ENCODE measurements at regions not wholly inside any gene's neighbourhood (a gene's known extent, or its start where the extent isn't known, plus 50 kb on each side); places are given as distances from the start of the nearest gene placed in this dataset.
A peak's percentile ranks its signal among the peaks of the same experiment; 100 is the strongest.

GRCh38 chr2:23073671-23074070, 311.3 kb upstream of the KLHL29 start:
- DNase-seq = no peak
- Histone ChIP-seq H3K27me3 (ENCODE audit: control insufficient read depth, insufficient read depth, low read length) (no peaks in the 10 kb centered on the region), H3K36me3 (replicated peaks; ENCODE audit: control insufficient read depth, insufficient read depth, low read length) (no peaks in the 10 kb centered on the region), H3K4me3 (ENCODE audit: insufficient read depth, low read depth, low read length) (no peak overlapping the region)

DNA sequence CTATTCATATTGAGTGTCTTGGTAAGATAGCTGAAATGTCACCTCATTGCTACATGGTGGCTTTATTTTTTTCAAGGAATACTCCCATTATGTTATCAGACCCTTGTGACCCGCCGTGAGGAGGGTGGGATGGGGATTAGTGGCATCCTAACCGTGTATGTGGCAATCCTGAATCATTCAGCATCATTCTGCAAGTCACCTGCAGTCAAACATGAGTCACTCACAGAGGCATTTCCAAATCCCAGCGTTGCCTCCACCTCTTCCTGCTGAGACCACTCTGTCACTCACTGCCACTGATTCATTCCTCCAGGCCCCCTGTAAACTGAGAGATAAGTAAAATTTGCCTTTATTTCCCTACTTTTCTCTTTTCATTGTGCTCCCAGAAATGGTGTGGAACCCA, 307.4 kb upstream of the KLHL29 start:
- no peak for DNase-seq
- no peaks in the 10 kb centered on the region for H3K27me3 ChIP-seq (ENCODE audit: control insufficient read depth, insufficient read depth, low read length)
- no peak overlapping the region for H3K4me3 ChIP-seq (ENCODE audit: insufficient read depth, low read depth, low read length)
- H3K36me3 ChIP-seq (replicated peaks; ENCODE audit: control insufficient read depth, insufficient read depth, low read length) = no peaks in the 10 kb centered on the region

GRCh38 chr2:23078784-23079434, 306.1 kb upstream of the KLHL29 start:
- Histone ChIP-seq H3K27me3 (ENCODE audit: control insufficient read depth, insufficient read depth, low read length) (no peaks in the 10 kb centered on the region), H3K36me3 (replicated peaks; ENCODE audit: control insufficient read depth, insufficient read depth, low read length) (no peaks in the 10 kb centered on the region), H3K4me3 (ENCODE audit: insufficient read depth, low read depth, low read length) (no peak overlapping the region)
- DNase-seq = no peak

DNA sequence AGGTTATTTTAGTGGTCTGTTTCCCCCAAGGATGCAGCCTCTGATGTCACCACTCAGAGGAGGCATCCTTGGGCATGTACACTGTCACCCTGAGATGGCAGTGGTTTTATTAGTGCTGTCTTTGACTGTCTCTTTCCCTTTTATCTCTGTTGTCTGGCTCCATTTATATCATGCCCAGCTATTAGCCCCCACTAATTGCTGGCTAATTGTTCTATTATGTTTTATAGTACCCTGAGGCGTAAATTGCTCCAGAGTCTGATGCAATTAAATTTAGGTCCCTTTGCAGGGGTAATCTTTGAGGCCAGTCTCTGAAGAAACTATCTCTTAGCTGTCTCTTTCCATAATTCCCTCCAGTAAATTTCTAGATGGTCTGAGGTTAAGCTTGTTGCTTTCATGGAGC, 301.0 kb upstream of the KLHL29 start:
- H3K27me3 ChIP-seq (ENCODE audit: control insufficient read depth, insufficient read depth, low read length) = no peaks in the 10 kb centered on the region
- DNase-seq = no peak
- H3K36me3 ChIP-seq (replicated peaks; ENCODE audit: control insufficient read depth, insufficient read depth, low read length) = no peaks in the 10 kb centered on the region
- H3K4me3 ChIP-seq (ENCODE audit: insufficient read depth, low read depth, low read length) = no peak overlapping the region

GRCh38 chr2:23091019-23091418, 294.0 kb upstream of the KLHL29 start:
- DNase-seq = no peak
- no peaks in the 10 kb centered on the region for H3K36me3 ChIP-seq (replicated peaks; ENCODE audit: control insufficient read depth, insufficient read depth, low read length)
- no peaks in the 10 kb centered on the region for H3K27me3 ChIP-seq (ENCODE audit: control insufficient read depth, insufficient read depth, low read length)
- no peak overlapping the region for H3K4me3 ChIP-seq (ENCODE audit: insufficient read depth, low read depth, low read length)

DNA sequence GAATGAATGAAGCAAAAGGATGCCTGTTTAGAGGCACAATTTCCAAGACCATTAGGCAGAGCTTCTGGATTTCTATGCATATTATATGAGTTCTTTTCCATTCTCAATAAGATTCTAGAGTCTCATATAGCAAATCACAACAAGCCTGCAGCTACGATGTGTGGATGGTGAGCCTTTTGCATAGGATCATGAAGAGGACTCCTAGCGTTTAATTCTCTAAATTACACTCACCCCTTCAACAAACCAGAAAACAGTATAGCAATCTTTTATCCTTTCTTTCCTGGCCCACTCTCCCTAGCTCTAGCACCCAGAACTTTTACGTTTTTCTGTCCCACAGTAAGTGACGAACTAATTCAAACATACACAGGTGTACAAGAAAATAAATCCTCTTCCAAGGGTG, 293.1 kb upstream of the KLHL29 start:
- Histone ChIP-seq H3K27me3 (ENCODE audit: control insufficient read depth, insufficient read depth, low read length) (no peaks in the 10 kb centered on the region), H3K4me3 (ENCODE audit: insufficient read depth, low read depth, low read length) (no peak overlapping the region), H3K36me3 (replicated peaks; ENCODE audit: control insufficient read depth, insufficient read depth, low read length) (no peaks in the 10 kb centered on the region)
- DNase-seq = no peak

DNA sequence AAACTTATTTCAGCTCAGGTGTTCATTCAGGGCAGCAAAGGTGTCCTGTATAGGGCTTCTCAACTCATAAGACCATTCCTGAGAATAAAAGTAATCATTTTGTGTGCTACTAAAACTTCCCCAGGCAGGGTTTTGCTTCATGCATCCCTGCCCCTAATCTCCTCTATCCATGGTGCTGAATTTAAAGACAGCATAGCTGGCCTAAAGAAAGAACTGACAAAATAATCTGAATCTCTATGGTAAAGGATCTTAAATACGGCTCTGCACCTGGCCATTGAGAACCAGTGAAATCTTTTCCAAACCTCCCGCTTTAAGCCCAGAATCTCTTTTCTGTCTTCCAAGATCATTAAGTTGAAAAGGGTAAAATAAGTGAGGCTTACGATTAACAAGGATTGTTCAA, 292.1 kb upstream of the KLHL29 start:
- Histone ChIP-seq H3K27me3 (ENCODE audit: control insufficient read depth, insufficient read depth, low read length) (no peaks in the 10 kb centered on the region), H3K36me3 (replicated peaks; ENCODE audit: control insufficient read depth, insufficient read depth, low read length) (no peaks in the 10 kb centered on the region), H3K4me3 (ENCODE audit: insufficient read depth, low read depth, low read length) (no peak overlapping the region)
- peak; percentile 35 for DNase-seq

DNA sequence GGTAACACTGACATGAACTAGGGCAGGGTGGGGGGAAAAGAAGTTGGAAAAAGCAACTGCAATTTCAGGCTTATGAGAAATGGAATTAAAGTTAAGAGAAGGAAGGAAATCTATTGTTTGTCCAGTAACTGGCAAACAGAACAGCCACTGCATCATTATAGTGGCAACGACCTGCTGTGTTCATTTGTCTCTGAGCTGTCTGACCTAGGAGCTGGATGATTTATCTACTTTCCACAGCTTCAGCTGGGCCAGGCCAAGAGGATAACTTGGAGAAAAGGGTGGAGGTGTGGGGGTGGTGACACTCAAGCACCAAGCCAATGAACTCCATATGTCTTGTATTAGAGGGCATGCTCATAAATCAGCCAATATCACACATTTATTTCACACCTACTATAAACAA, 291.5 kb upstream of the KLHL29 start:
- no peak overlapping the region for H3K4me3 ChIP-seq (ENCODE audit: insufficient read depth, low read depth, low read length)
- no peaks in the 10 kb centered on the region for H3K36me3 ChIP-seq (replicated peaks; ENCODE audit: control insufficient read depth, insufficient read depth, low read length)
- no peaks in the 10 kb centered on the region for H3K27me3 ChIP-seq (ENCODE audit: control insufficient read depth, insufficient read depth, low read length)
- DNase-seq = no peak

DNA sequence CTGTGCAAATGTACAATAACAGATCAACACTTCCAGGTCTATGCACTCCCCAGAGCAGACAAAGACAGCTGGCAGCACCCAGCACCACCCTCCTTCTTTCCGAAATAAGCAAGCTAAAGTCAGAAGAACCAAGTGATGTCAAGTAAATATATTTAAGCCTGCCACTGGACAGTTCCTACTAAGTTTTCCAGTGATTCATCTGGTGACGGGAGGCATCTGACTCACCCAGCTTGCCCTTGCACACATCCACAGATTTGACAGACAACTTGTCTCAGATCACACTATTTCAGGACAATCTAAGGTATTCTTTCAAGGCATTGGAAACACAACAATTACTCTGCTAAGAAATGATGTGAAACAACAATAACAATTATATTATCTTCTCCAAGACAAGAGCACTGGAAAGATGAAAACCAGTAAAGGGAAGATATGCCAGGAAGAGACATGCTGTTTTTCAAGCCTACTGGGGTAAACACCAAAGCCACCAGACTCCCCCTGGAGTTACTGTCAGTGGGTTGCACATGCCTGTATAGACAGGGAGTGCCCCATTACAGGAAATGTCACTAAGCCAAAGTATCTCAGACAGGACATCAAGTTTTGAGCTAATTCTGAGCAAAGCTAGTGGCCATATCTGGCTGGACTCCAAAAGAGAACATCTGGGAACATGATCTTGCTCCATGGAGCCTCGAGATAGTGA, 287.9 kb upstream of the KLHL29 start:
- no peak for DNase-seq
- no peaks in the 10 kb centered on the region for H3K36me3 ChIP-seq (replicated peaks; ENCODE audit: control insufficient read depth, insufficient read depth, low read length)
- no peak overlapping the region for H3K4me3 ChIP-seq (ENCODE audit: insufficient read depth, low read depth, low read length)
- H3K27me3 ChIP-seq (ENCODE audit: control insufficient read depth, insufficient read depth, low read length) = no peaks in the 10 kb centered on the region

DNA sequence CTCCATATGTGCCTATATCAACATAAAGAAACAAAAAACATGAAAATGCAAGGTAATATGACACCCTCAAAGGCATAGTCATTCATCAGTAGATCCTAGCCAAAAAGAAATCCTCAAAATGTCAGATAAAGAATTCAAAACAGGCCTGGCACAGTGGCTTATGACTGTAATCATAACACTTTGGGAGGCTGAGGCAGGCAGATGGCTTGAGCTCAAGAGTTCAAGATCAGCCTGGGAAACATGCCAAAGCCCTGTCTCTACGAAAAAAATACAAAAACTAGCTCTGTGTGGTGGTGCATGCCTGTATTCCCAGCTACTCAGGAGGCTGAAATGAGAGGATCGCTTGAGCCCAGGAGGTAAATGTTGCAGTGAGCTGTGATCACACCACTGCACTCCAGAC, 284.6 kb upstream of the KLHL29 start:
- no peaks in the 10 kb centered on the region for H3K36me3 ChIP-seq (replicated peaks; ENCODE audit: control insufficient read depth, insufficient read depth, low read length)
- no peaks in the 10 kb centered on the region for H3K27me3 ChIP-seq (ENCODE audit: control insufficient read depth, insufficient read depth, low read length)
- no peak overlapping the region for H3K4me3 ChIP-seq (ENCODE audit: insufficient read depth, low read depth, low read length)
- no peak for DNase-seq

- DNase-seq = no peak
- no peaks in the 10 kb centered on the region for H3K36me3 ChIP-seq (replicated peaks; ENCODE audit: control insufficient read depth, insufficient read depth, low read length)
- no peak overlapping the region for H3K4me3 ChIP-seq (ENCODE audit: insufficient read depth, low read depth, low read length)
- H3K27me3 ChIP-seq (ENCODE audit: control insufficient read depth, insufficient read depth, low read length) = no peaks in the 10 kb centered on the region
These were observed 278.7 kb upstream of the KLHL29 start for GRCh38 chr2:23106242-23106785.

GRCh38 chr2:23107327-23107941, 277.5 kb upstream of the KLHL29 start:
- Histone ChIP-seq H3K4me3 (ENCODE audit: insufficient read depth, low read depth, low read length) (no peak overlapping the region), H3K27me3 (ENCODE audit: control insufficient read depth, insufficient read depth, low read length) (no peaks in the 10 kb centered on the region), H3K36me3 (replicated peaks; ENCODE audit: control insufficient read depth, insufficient read depth, low read length) (no peaks in the 10 kb centered on the region)
- no peak for DNase-seq

DNA sequence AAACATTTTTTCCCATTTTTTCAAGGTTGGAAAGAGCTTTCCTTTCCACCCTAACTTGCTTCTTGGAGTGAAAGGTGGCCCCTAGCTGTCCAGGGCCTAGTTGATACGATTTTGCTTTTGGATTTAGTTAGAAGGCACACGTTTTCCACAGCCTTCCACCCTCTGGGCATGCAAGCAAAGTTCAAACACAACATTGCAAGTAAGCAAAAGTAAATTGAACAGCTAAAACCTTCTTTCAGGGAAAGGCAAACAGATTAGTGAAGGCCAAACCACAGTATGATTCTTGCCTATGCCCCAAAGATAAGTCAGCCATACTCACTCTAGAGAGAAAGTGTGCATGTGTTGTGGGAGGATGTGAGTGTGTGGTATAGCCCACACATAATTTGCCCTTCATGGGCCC, 273.7 kb upstream of the KLHL29 start:
- H3K4me3 ChIP-seq (ENCODE audit: insufficient read depth, low read depth, low read length) = no peak overlapping the region
- H3K27me3 ChIP-seq (ENCODE audit: control insufficient read depth, insufficient read depth, low read length) = no peaks in the 10 kb centered on the region
- DNase-seq = no peak
- no peaks in the 10 kb centered on the region for H3K36me3 ChIP-seq (replicated peaks; ENCODE audit: control insufficient read depth, insufficient read depth, low read length)

GRCh38 chr2:23112517-23112916, 272.5 kb upstream of the KLHL29 start:
- H3K36me3 ChIP-seq (replicated peaks; ENCODE audit: control insufficient read depth, insufficient read depth, low read length) = no peaks in the 10 kb centered on the region
- H3K27me3 ChIP-seq (ENCODE audit: control insufficient read depth, insufficient read depth, low read length) = no peaks in the 10 kb centered on the region
- no peak for DNase-seq
- H3K4me3 ChIP-seq (ENCODE audit: insufficient read depth, low read depth, low read length) = no peak overlapping the region

- H3K4me3 ChIP-seq (ENCODE audit: insufficient read depth, low read depth, low read length) = no peak overlapping the region
- no peaks in the 10 kb centered on the region for H3K36me3 ChIP-seq (replicated peaks; ENCODE audit: control insufficient read depth, insufficient read depth, low read length)
- H3K27me3 ChIP-seq (ENCODE audit: control insufficient read depth, insufficient read depth, low read length) = no peaks in the 10 kb centered on the region
- DNase-seq = no peak
These were observed 270.7 kb upstream of the KLHL29 start for GRCh38 chr2:23114299-23114698.

Measured in H7 (cell line).